ENCODE measurements at regions not wholly inside any gene's neighbourhood (a gene's known extent, or its start where the extent isn't known, plus 50 kb on each side); places are given as distances from the start of the nearest gene placed in this dataset.

DNA sequence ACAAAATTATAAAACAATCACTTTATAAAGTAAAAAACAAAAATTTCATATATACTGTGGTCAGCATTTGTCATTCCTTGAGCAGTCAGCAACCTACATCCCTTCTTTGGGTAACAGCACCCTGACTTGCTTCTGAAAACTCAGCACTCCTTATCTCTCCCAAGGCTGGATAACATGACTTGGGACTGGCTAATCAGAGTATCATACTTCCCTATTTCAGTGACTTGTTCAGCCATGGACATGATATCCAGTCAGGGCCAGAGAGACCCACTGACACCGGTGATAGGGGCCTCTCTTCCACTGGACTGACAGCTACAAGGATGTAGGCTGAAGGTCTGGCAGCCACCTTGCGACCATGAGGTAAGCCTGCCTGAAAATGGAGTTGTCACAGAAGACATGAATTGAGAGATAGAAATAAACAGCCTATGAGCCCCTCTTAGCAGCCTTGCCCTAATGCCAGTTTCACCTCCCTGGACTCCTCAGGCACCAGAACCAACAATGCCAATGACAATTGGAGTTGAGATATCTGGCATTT lies 84.4 kb upstream of the NEBL start:
- WGBS, 2 donors (ENCODE audit: low coverage in 1 of 2), result 88% methylated on average over 2 of the region's 2 CpGs; no CpG with 5 or more reads in 1 of the 2 donors
- in situ Hi-C loops (cut with MboI; ENCODE audit: low pct_ligation_motif_present in 1 of 4, low pct_unique_long_range_greater_than_20kb in 1 of 4, low sequenced_read_pairs in 3 of 4), result no loop called here

GRCh38 chr10:20978617-20979016 lies 81.5 kb upstream of the NEBL start:
- Histone ChIP-seq H3K4me3 (no peak overlapping the region), H3K27me3 (no peaks in the 10 kb centered on the region), H3K27ac (no peak overlapping the region), H3K4me1 (no peaks in the 10 kb centered on the region), H3K36me3 (no peaks in the 10 kb centered on the region), H3K9me3 (no peaks in the 10 kb centered on the region)
- no peak for DNase-seq
- 79 to 91% methylated on average over 5 of the region's 5 CpGs for WGBS, 2 donors (ENCODE audit: low coverage in 1 of 2)
- TF ChIP-seq EP300 (IDR thresholded peaks at IDR 0.05; ENCODE audit: low read depth) (no peak), POLR2AphosphoS5 (IDR thresholded peaks at IDR 0.05) (no peak)
- in situ Hi-C loops (cut with MboI; ENCODE audit: low pct_ligation_motif_present in 1 of 4, low pct_unique_long_range_greater_than_20kb in 1 of 4, low sequenced_read_pairs in 3 of 4) (no loop called here), intact Hi-C loops (cut with DNase I; ENCODE audit: low total_unique reads) (no loop called here)

More for the DNA sequence above, 84.4 kb upstream of the NEBL start:
- Histone ChIP-seq H3K27me3 (no peaks in the 10 kb centered on the region), H3K27ac (no peak overlapping the region), H3K36me3 (no peaks in the 10 kb centered on the region), H3K4me3 (no peak overlapping the region), H3K4me1 (peaks cover 0 to 9% (median 0%) of the 10 kb centered on the region in 4 donors), H3K9me3 (no peaks in the 10 kb centered on the region)
- intact Hi-C loops (cut with DNase I; ENCODE audit: low total_unique reads), result no loop called here
- DNase-seq, result no peak
- no peak for TF ChIP-seq POLR2A (IDR thresholded peaks at IDR 0.05)
- TF ChIP-seq POLR2AphosphoS5 (IDR thresholded peaks at IDR 0.05), result no peak
- TF ChIP-seq EP300 (IDR thresholded peaks at IDR 0.05; ENCODE audit: low read depth), result no peak
- TF ChIP-seq, protein P1, sequence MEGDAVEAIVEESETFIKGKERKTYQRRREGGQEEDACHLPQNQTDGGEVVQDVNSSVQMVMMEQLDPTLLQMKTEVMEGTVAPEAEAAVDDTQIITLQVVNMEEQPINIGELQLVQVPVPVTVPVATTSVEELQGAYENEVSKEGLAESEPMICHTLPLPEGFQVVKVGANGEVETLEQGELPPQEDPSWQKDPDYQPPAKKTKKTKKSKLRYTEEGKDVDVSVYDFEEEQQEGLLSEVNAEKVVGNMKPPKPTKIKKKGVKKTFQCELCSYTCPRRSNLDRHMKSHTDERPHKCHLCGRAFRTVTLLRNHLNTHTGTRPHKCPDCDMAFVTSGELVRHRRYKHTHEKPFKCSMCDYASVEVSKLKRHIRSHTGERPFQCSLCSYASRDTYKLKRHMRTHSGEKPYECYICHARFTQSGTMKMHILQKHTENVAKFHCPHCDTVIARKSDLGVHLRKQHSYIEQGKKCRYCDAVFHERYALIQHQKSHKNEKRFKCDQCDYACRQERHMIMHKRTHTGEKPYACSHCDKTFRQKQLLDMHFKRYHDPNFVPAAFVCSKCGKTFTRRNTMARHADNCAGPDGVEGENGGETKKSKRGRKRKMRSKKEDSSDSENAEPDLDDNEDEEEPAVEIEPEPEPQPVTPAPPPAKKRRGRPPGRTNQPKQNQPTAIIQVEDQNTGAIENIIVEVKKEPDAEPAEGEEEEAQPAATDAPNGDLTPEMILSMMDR (IDR thresholded peaks at IDR 0.05), result no peak

DNA sequence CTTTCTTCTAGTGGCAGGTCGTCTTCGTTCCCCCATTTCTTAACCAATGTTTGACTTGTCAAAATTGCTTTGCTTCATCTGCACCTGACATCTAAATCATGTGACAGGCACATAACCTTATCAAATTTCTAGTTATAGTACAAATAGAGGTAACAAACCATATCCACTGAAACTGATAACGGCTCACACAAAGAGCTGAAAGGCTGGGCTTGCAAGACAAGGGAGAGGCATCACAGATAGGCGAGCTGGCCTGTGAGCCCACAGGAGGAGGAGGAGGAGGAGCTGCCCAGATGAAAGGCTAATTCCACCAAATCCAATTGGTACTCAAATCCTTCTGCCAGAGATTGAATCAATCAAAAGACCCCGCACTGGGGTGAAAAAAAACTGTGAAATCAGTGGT lies 80.2 kb upstream of the NEBL start:
- no peak for DNase-seq
- in situ Hi-C loops (cut with MboI; ENCODE audit: low pct_ligation_motif_present in 1 of 4, low pct_unique_long_range_greater_than_20kb in 1 of 4, low sequenced_read_pairs in 3 of 4) (no loop called here), intact Hi-C loops (cut with DNase I; ENCODE audit: low total_unique reads) (no loop called here)
- H3K4me1 ChIP-seq, result no peaks in the 10 kb centered on the region
- H3K27ac ChIP-seq, result no peak overlapping the region
- no peaks in the 10 kb centered on the region for H3K9me3 ChIP-seq
- TF ChIP-seq, protein P1 (IDR thresholded peaks at IDR 0.05), result no peak
- TF ChIP-seq EP300 (IDR thresholded peaks at IDR 0.05; ENCODE audit: low read depth) (no peak), POLR2A (IDR thresholded peaks at IDR 0.05) (no peak), POLR2AphosphoS5 (IDR thresholded peaks at IDR 0.05) (no peak)
- no peaks in the 10 kb centered on the region for H3K36me3 ChIP-seq
- H3K27me3 ChIP-seq, result no peaks in the 10 kb centered on the region
- H3K4me3 ChIP-seq, result no peak overlapping the region
- 48 to 62% methylated on average over 3 to 5 of the region's 5 CpGs for WGBS, 2 donors (ENCODE audit: low coverage in 1 of 2)

- Histone ChIP-seq H3K4me3 (no peak overlapping the region), H3K4me1 (no peaks in the 10 kb centered on the region), H3K27ac (no peak overlapping the region), H3K27me3 (no peaks in the 10 kb centered on the region), H3K9me3 (no peaks in the 10 kb centered on the region), H3K36me3 (no peaks in the 10 kb centered on the region)
- intact Hi-C loops (cut with DNase I; ENCODE audit: low total_unique reads) (no loop called here), in situ Hi-C loops (cut with MboI; ENCODE audit: low pct_ligation_motif_present in 1 of 4, low pct_unique_long_range_greater_than_20kb in 1 of 4, low sequenced_read_pairs in 3 of 4) (no loop called here)
- TF ChIP-seq POLR2AphosphoS5 (IDR thresholded peaks at IDR 0.05) (no peak), EP300 (IDR thresholded peaks at IDR 0.05; ENCODE audit: low read depth) (no peak), POLR2A (IDR thresholded peaks at IDR 0.05) (no peak)
- TF ChIP-seq, protein P1 (IDR thresholded peaks at IDR 0.05), result no peak
- 77 to 84% methylated on average over 3 of the region's 3 CpGs for WGBS, 2 donors (ENCODE audit: low coverage in 1 of 2)
- DNase-seq, result no peak
Measured at GRCh38 chr10:20976891-20977290, 79.8 kb upstream of the NEBL start.

DNA sequence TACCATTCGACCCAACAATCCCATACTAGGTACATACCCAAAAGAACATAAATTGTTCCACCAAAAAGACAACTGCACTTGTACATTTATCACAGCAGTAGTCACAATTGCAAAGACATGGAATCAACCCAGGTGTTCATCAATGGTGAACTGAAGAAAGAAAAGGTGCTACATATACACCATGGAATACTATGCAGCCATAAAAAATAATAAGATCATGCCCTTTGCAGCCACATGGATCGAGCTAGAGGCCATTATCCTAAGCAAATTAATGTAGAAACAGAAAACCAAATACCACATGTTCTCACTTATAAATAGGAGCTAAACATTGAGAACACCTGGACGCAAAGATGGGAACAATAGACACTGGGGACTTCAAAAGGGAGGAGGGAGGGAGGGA lies 79.3 kb upstream of the NEBL start:
- no peaks in the 10 kb centered on the region for H3K36me3 ChIP-seq
- DNase-seq, result no peak
- no peaks in the 10 kb centered on the region for H3K9me3 ChIP-seq
- H3K4me3 ChIP-seq, result no peak overlapping the region
- TF ChIP-seq, protein P1 (IDR thresholded peaks at IDR 0.05), result no peak
- WGBS, 2 donors (ENCODE audit: low coverage in 1 of 2), result 78 to 81% methylated on average over 3 of the region's 3 CpGs
- H3K27ac ChIP-seq, result no peak overlapping the region
- intact Hi-C loops (cut with DNase I; ENCODE audit: low total_unique reads) (no loop called here), in situ Hi-C loops (cut with MboI; ENCODE audit: low pct_ligation_motif_present in 1 of 4, low pct_unique_long_range_greater_than_20kb in 1 of 4, low sequenced_read_pairs in 3 of 4) (no loop called here)
- H3K27me3 ChIP-seq, result no peaks in the 10 kb centered on the region
- H3K4me1 ChIP-seq, result no peaks in the 10 kb centered on the region
